Ovary (tissue), 3 donors: ENCODE measurements at regions not wholly inside any gene's neighbourhood (a gene's known extent, or its start where the extent isn't known, plus 50 kb on each side); places are given as distances from the start of the nearest gene placed in this dataset.

Source experiments
- POLR2A ChIP-seq: fragments of 450-650 bp; IDR thresholded peaks from one replicate; pipeline ENCODE4 v1.6.1; 2017; ENCODE audit warnings: antibody characterized with exemption, mild to moderate bottlenecking, moderate library complexity
- TF ChIP-seq, protein P1 (sequence below), 3 donors: fragments of 450-650 bp in 2 of 3; fragments of 200-600 bp in 1 of 3; IDR thresholded peaks; one replicate each; pipeline versions ENCODE4 v1.5.1 to v1.8.0; 2016 to 2022; ENCODE audit warnings: antibody characterized with exemption in 3 of 3, mild to moderate bottlenecking in 1 of 3
- donor health status: DM: no; HTN: no; CAD: no.

DNA sequence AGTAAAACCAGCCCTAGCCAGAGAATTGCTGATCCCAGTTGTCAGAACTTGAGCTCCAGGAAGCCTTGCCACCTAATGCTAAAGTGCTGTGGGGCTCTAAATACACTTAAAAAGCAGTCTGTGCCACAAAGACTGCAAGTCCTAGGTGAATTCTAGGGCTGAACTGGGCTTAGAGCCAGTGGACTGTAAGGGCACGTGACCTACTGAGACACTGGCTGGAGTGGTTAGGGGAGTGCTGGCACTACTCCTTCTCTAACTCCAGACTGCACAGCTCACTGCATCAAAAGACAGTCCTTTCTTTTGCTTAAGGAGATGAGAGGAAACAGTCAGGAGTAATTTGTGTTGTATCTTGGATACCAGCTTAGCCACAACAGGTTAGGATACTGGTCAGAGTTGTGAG is 1240.2 kb downstream of the FAM133A start:
- TF ChIP-seq, protein P1, sequence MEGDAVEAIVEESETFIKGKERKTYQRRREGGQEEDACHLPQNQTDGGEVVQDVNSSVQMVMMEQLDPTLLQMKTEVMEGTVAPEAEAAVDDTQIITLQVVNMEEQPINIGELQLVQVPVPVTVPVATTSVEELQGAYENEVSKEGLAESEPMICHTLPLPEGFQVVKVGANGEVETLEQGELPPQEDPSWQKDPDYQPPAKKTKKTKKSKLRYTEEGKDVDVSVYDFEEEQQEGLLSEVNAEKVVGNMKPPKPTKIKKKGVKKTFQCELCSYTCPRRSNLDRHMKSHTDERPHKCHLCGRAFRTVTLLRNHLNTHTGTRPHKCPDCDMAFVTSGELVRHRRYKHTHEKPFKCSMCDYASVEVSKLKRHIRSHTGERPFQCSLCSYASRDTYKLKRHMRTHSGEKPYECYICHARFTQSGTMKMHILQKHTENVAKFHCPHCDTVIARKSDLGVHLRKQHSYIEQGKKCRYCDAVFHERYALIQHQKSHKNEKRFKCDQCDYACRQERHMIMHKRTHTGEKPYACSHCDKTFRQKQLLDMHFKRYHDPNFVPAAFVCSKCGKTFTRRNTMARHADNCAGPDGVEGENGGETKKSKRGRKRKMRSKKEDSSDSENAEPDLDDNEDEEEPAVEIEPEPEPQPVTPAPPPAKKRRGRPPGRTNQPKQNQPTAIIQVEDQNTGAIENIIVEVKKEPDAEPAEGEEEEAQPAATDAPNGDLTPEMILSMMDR (IDR thresholded peaks at IDR 0.05) = no peak
- TF ChIP-seq POLR2A = no peak
